CD4-positive, alpha-beta memory T cell (primary cell): ENCODE measurements at regions not wholly inside any gene's neighbourhood (a gene's known extent, or its start where the extent isn't known, plus 50 kb on each side); places are given as distances from the start of the nearest gene placed in this dataset.

Experiments used
- CTCF ChIA-PET: fragments of 350-600 bp; sonication (Branson Sonifier 250); formaldehyde crosslinking; loops from one replicate; lab custom pipeline; 2021; ENCODE audit warnings: inconsistent platforms; ENCODE audit not compliant: partially characterized antibody; lab: Charles Lee
- POLR2A ChIA-PET: fragments of 350-600 bp; sonication (Branson Sonifier 250); formaldehyde crosslinking; loops from one replicate; lab custom pipeline; 2021; ENCODE audit not compliant: partially characterized antibody; lab: Charles Lee
- DNase-seq, 5 donors: peaks; one replicate each; pipeline versions ENCODE4 v3.0.0 to v3.0.0-alpha.2; 2020 to 2022; ENCODE audit warnings: mixed read lengths in 1 of 5
- H3K27ac ChIP-seq: one replicate; pipeline ENCODE4 v1.7.0; 2013; ENCODE audit warnings: low read depth, low read length
- H3K27me3 ChIP-seq: 2 replicates; pipeline ENCODE4 v1.7.0; 2013; ENCODE audit warnings: mild to moderate bottlenecking, low read length, moderate library complexity; ENCODE audit not compliant: insufficient read depth
- H3K36me3 ChIP-seq: 2 replicates; pipeline ENCODE4 v1.7.0; 2013; ENCODE audit warnings: mild to moderate bottlenecking, low read length, moderate library complexity; ENCODE audit not compliant: insufficient read depth
- H3K4me1 ChIP-seq: 2 replicates; pipeline ENCODE4 v1.7.0; 2013; ENCODE audit warnings: mild to moderate bottlenecking, low read length, moderate library complexity; ENCODE audit not compliant: insufficient read depth
- H3K4me3 ChIP-seq, 2 donors: one replicate each; pipeline ENCODE4 v1.7.0; 2013; ENCODE audit warnings: low read length in 2 of 2, mild to moderate bottlenecking in 1 of 2
- H3K9me3 ChIP-seq, 2 donors: one replicate each; pipeline ENCODE4 v1.7.0; 2013; ENCODE audit warnings: low read length in 2 of 2, control low read depth in 1 of 2; ENCODE audit not compliant: control insufficient read depth in 1 of 2
- H3K27ac Mint-ChIP-seq, 7 donors: one replicate each; pipeline ENCODE4 v1.8.0; 2020 to 2021; ENCODE audit warnings: mixed read lengths in 7 of 7, mild to moderate bottlenecking in 6 of 7, inconsistent platforms in 3 of 7, moderate library complexity in 3 of 7
- H3K27me3 Mint-ChIP-seq, 2 donors: one replicate each; pipeline ENCODE4 v1.8.0; 2020 to 2021; ENCODE audit warnings: mixed read lengths in 2 of 2
- H3K36me3 Mint-ChIP-seq, 2 donors: one replicate each; pipeline ENCODE4 v1.8.0; 2020 to 2021; ENCODE audit warnings: mixed read lengths in 2 of 2, inconsistent platforms in 1 of 2, mild to moderate bottlenecking in 1 of 2
- H3K4me1 Mint-ChIP-seq, 4 donors: one replicate each; pipeline ENCODE4 v1.8.0; 2020 to 2021; ENCODE audit warnings: mixed read lengths in 4 of 4, mild to moderate bottlenecking in 1 of 4
- H3K4me3 Mint-ChIP-seq, 8 donors: one replicate each; pipeline ENCODE4 v1.8.0; 2020 to 2021; ENCODE audit warnings: mixed read lengths in 8 of 8, mild to moderate bottlenecking in 7 of 8, moderate library complexity in 6 of 8, inconsistent platforms in 3 of 8
- H3K9me3 Mint-ChIP-seq, 8 donors: one replicate each; pipeline ENCODE4 v1.8.0; 2020 to 2021; ENCODE audit warnings: mixed read lengths in 8 of 8, mild to moderate bottlenecking in 5 of 8, inconsistent platforms in 3 of 8, moderate library complexity in 1 of 8
- intact Hi-C: fragments of 100-400 bp; cut with micrococcal nuclease; formaldehyde crosslinking; loops from one replicate; pipeline ENCODE4 v1.15.1; 2023

DNA sequence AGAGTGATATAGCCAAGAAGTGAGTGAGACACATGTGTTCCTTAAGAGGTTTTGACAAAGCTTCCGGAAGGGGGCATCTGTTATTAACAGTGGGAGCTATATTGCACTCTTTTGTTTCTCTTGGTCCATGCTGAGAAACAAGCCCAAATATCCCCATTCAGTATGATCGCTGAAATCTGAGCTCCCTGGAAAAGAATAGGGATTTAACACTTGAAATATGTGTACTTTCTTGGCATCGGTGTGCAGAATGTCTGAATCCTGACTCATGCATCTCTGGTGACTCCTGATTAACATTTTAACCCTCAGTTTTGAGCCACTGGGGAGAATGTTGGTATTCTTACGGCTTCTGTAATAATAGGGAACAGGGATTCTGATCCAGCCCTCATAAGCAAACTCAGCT lies 448.1 kb downstream of the TSN start:
- no peak overlapping the region for H3K4me3 ChIP-seq
- Mint-ChIP-seq H3K9me3 (peaks cover 0 to 4% (median 0%) of the 10 kb centered on the region in 8 donors), H3K4me3 (no peak overlapping the region), H3K27me3 (peaks cover 1 to 4% of the 10 kb centered on the region in 2 donors), H3K27ac (no peak overlapping the region), H3K36me3 (no peaks in the 10 kb centered on the region), H3K4me1 (no peaks in the 10 kb centered on the region)
- intact Hi-C loops: no loop called here
- no peaks in the 10 kb centered on the region for H3K4me1 ChIP-seq
- ChIA-PET POLR2A (no interaction called here), CTCF (no interaction called here)
- DNase-seq: no peak
- no peaks in the 10 kb centered on the region for H3K9me3 ChIP-seq
- H3K27ac ChIP-seq: no peak overlapping the region
- no peaks in the 10 kb centered on the region for H3K36me3 ChIP-seq
- H3K27me3 ChIP-seq: no peaks in the 10 kb centered on the region

DNA sequence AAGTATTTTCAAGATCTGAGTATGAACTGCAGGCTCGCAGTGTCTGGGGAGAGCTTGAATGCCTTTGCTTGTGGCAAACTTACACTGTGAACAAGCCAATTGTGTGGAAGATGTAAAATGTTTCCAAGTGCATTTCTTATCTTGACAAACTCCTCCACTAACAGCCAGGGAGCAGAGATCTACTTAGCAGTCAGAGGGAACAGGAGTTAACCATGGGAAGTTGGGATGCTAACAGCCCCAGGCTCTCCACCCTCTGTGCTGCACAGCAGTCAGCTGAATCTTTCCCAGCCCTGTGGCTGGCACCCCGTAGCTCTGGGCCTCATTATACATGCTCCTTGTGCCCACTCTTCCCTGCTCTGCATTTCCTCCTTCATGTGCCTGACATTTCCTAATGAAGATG lies 450.2 kb downstream of the TSN start:
- intact Hi-C loops: no loop called here
- Mint-ChIP-seq H3K27me3 (peaks cover 1 to 4% of the 10 kb centered on the region in 2 donors), H3K4me3 (no peak overlapping the region), H3K27ac (no peak overlapping the region), H3K36me3 (no peaks in the 10 kb centered on the region), H3K9me3 (peaks cover 0 to 8% (median 0%) of the 10 kb centered on the region in 8 donors), H3K4me1 (no peaks in the 10 kb centered on the region)
- H3K4me3 ChIP-seq: no peak overlapping the region
- H3K4me1 ChIP-seq: no peaks in the 10 kb centered on the region
- no peak overlapping the region for H3K27ac ChIP-seq
- CTCF ChIA-PET: no interaction called here
- POLR2A ChIA-PET: no interaction called here
- H3K36me3 ChIP-seq: no peaks in the 10 kb centered on the region
- DNase-seq: no peak
- H3K27me3 ChIP-seq: no peaks in the 10 kb centered on the region
- H3K9me3 ChIP-seq: no peaks in the 10 kb centered on the region

DNA sequence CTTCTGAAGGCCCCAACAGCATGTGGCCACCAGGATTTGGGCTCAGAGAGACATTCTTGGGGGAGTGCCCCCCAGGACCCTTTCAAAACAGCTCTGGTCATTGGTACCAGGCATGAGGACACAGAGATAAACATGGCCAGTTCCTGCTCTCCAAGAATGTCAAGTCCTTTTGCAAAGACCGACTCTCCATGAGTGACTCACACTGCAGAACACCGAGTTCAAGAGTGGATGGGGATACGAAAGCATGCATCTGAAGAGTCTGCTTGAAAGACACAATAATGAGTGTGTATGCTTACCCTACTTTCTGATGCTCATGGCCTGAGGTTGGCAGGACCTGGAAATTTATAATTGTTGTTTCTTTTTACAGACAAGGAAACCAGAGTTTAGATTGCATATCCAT lies 450.6 kb downstream of the TSN start:
- Histone ChIP-seq H3K36me3 (no peaks in the 10 kb centered on the region), H3K4me3 (no peak overlapping the region), H3K9me3 (no peaks in the 10 kb centered on the region), H3K4me1 (no peaks in the 10 kb centered on the region), H3K27me3 (no peaks in the 10 kb centered on the region), H3K27ac (no peak overlapping the region)
- ChIA-PET POLR2A (no interaction called here), CTCF (no interaction called here)
- H3K36me3 Mint-ChIP-seq: no peaks in the 10 kb centered on the region
- DNase-seq: no peak
- H3K4me1 Mint-ChIP-seq: no peaks in the 10 kb centered on the region
- intact Hi-C loops: no loop called here
- H3K27ac Mint-ChIP-seq: no peak overlapping the region
- peaks cover 0 to 8% (median 0%) of the 10 kb centered on the region in 8 donors for H3K9me3 Mint-ChIP-seq
- H3K27me3 Mint-ChIP-seq: peaks cover 1 to 4% of the 10 kb centered on the region in 2 donors
- no peak overlapping the region for H3K4me3 Mint-ChIP-seq

DNA sequence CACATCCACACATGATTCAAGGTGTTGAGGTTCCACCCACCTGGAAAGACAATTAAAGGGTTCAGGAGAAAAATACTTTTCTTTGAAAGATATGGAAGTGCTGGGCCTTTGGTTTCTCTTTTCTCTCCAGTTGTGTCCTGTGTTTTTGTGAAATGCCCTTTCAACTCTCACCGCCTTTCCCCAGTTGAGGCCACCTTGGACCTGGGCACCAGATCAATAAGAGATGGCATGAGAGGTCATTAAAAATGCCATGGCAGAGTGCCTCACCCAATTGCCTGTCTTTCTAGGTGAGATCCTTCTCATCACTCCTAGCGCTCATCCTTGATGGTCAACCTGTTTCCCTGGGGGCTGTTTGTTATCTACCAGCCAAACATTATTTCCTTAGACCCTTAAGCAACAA lies 453.9 kb downstream of the TSN start:
- H3K4me3 ChIP-seq: no peak overlapping the region
- Mint-ChIP-seq H3K4me3 (no peak overlapping the region), H3K4me1 (no peaks in the 10 kb centered on the region), H3K27me3 (peaks cover 1 to 2% of the 10 kb centered on the region in 2 donors), H3K27ac (no peak overlapping the region), H3K36me3 (no peaks in the 10 kb centered on the region), H3K9me3 (peaks cover 0 to 4% (median 0%) of the 10 kb centered on the region in 8 donors)
- no peaks in the 10 kb centered on the region for H3K36me3 ChIP-seq
- no peaks in the 10 kb centered on the region for H3K27me3 ChIP-seq
- no peaks in the 10 kb centered on the region for H3K4me1 ChIP-seq
- intact Hi-C loops: no loop called here
- H3K9me3 ChIP-seq: no peaks in the 10 kb centered on the region
- no peak for DNase-seq
- H3K27ac ChIP-seq: no peak overlapping the region
- POLR2A ChIA-PET: no interaction called here
- CTCF ChIA-PET: no interaction called here

DNA sequence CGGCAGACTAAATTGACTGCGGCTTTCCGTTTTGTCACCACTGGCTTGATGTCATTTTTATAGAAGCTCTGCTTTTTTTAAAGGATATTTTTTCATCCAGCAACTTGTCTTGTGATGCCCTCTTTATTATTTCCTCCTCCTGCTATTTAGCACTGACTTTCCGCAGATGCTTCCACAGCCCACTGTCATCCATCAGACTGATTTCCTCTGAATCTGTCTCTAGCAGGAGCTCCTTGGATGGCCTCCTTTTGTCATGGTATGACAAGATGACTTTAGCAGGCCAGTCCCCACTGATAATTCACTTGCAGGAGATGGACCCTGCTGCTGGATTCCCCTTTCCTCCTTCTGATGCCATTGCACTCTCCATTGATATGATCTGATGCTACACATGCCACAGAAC lies 454.6 kb downstream of the TSN start:
- no peak for DNase-seq
- no peaks in the 10 kb centered on the region for H3K4me1 Mint-ChIP-seq

DNA sequence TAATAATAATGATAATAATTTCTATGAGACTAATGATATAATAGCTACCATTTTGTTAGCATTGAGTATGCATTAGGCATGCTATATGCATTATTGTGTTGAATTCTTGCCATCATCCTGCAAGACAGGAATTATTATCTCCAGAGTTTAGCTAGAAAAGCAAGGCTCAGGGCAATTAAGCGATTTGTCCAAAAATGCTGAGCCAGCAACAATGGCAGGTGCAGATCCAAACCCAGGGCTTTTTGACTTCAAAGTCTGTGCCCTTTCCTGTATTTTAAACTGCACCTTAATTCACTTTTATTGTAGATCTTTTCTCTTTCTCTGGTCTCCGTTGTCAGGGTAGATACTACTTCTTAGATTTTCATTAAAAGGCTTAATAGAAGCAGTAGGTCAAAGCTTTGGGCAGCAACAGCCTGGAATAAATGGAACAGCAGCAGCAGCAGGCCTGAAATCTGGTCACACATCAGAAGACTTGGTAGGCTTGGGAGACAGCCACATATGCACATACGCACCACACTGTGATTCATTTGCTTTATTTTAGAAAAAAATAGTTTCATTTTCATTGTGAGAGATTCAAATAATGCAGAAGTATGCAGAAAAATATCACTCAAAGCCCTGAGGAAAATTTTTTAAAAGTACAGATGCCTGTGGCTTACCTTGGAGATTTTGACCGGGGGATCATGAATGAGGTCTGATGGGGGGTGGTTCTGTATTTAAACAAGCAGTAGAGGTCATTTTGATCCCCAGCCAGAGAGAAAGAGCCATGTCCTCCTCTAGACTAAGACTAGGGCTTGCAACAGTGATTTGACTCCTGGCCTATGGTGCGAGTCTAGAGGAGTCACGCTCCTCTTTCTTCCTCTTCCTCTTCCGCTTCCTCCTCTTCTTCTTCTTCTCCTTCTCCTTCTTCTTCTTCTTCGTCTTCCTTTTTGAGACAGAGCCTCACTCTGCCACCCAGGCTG lies 455.7 kb downstream of the TSN start:
- DNase-seq: no peak
- Histone ChIP-seq H3K9me3 (no peaks in the 10 kb centered on the region), H3K4me3 (no peak overlapping the region), H3K27ac (no peak overlapping the region), H3K27me3 (no peaks in the 10 kb centered on the region), H3K4me1 (no peaks in the 10 kb centered on the region), H3K36me3 (no peaks in the 10 kb centered on the region)
- CTCF ChIA-PET: no interaction called here
- peaks cover 0 to 4% (median 0%) of the 10 kb centered on the region in 8 donors for H3K9me3 Mint-ChIP-seq
- POLR2A ChIA-PET: no interaction called here
- H3K4me1 Mint-ChIP-seq: no peaks in the 10 kb centered on the region
- no peak overlapping the region for H3K4me3 Mint-ChIP-seq
- intact Hi-C loops: no loop called here
- H3K27ac Mint-ChIP-seq: no peak overlapping the region
- no peaks in the 10 kb centered on the region for H3K27me3 Mint-ChIP-seq
- H3K36me3 Mint-ChIP-seq: no peaks in the 10 kb centered on the region

More for the DNA sequence above, 454.6 kb downstream of the TSN start:
- H3K36me3 Mint-ChIP-seq: no peaks in the 10 kb centered on the region
- no peaks in the 10 kb centered on the region for H3K27me3 ChIP-seq
- no peak overlapping the region for H3K4me3 ChIP-seq
- H3K4me3 Mint-ChIP-seq: no peak overlapping the region
- H3K27ac ChIP-seq: no peak overlapping the region
- ChIA-PET CTCF (no interaction called here), POLR2A (no interaction called here)
- peaks cover 0 to 4% (median 0%) of the 10 kb centered on the region in 8 donors for H3K9me3 Mint-ChIP-seq
- no peaks in the 10 kb centered on the region for H3K4me1 ChIP-seq
- intact Hi-C loops: no loop called here
- no peaks in the 10 kb centered on the region for H3K9me3 ChIP-seq
- H3K36me3 ChIP-seq: no peaks in the 10 kb centered on the region
- no peak overlapping the region for H3K27ac Mint-ChIP-seq
- no peaks in the 10 kb centered on the region for H3K27me3 Mint-ChIP-seq

DNA sequence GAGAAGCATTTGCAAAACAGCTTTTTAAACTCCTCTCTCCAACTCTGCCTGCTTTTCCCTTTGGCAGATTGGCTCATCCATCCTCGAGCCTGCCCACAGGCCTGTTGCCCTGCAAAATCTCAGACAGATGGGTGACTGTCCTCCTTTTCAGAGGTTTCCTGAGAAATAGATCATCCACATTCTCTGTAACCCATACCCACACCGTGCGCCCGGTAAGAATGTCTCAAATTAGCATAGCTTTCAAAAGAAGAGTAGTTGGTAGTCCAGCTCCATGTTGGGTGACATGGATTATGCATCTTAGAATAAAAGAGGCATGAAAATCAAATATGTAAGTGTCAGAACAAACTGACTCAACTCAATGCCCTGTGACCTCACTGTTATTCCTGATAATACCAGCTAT lies 457.9 kb downstream of the TSN start:
- CTCF ChIA-PET: no interaction called here
- intact Hi-C loops: no loop called here
- Mint-ChIP-seq H3K4me1 (no peaks in the 10 kb centered on the region), H3K27ac (no peak overlapping the region), H3K36me3 (no peaks in the 10 kb centered on the region), H3K4me3 (no peak overlapping the region), H3K27me3 (no peaks in the 10 kb centered on the region), H3K9me3 (peaks cover 0 to 4% (median 0%) of the 10 kb centered on the region in 8 donors)
- no peak overlapping the region for H3K27ac ChIP-seq
- no peaks in the 10 kb centered on the region for H3K4me1 ChIP-seq
- no peaks in the 10 kb centered on the region for H3K9me3 ChIP-seq
- POLR2A ChIA-PET: no interaction called here
- no peaks in the 10 kb centered on the region for H3K27me3 ChIP-seq
- no peaks in the 10 kb centered on the region for H3K36me3 ChIP-seq
- no peak overlapping the region for H3K4me3 ChIP-seq
- DNase-seq: no peak
